Keratinocyte (primary cell): ENCODE measurements at regions not wholly inside any gene's neighbourhood (a gene's known extent, or its start where the extent isn't known, plus 50 kb on each side); places are given as distances from the start of the nearest gene placed in this dataset.

ENCODE experiments used
- EZH2 ChIP-seq: IDR thresholded peaks from one replicate; pipeline ENCODE4 v1.6.1; 2012; ENCODE audit warnings: inconsistent platforms, mild to moderate bottlenecking, low read length, moderate library complexity
- TF ChIP-seq, protein P1 (sequence below), 3 experiments: IDR thresholded peaks in 1 of 3; conservative IDR thresholded peaks in 1 of 3; optimal IDR thresholded peaks in 1 of 3; 2 replicates in 2 of 3; 3 replicates in 1 of 3; pipeline versions ENCODE3 to v1.5.1; 2011; ENCODE audit warnings: low read length in 3 of 3, mild to moderate bottlenecking in 3 of 3, moderate library complexity in 2 of 3, control low read depth in 1 of 3, inconsistent platforms in 1 of 3; ENCODE audit not compliant: insufficient read depth in 2 of 3; ENCODE audit errors: extremely low read depth in 1 of 3

DNA sequence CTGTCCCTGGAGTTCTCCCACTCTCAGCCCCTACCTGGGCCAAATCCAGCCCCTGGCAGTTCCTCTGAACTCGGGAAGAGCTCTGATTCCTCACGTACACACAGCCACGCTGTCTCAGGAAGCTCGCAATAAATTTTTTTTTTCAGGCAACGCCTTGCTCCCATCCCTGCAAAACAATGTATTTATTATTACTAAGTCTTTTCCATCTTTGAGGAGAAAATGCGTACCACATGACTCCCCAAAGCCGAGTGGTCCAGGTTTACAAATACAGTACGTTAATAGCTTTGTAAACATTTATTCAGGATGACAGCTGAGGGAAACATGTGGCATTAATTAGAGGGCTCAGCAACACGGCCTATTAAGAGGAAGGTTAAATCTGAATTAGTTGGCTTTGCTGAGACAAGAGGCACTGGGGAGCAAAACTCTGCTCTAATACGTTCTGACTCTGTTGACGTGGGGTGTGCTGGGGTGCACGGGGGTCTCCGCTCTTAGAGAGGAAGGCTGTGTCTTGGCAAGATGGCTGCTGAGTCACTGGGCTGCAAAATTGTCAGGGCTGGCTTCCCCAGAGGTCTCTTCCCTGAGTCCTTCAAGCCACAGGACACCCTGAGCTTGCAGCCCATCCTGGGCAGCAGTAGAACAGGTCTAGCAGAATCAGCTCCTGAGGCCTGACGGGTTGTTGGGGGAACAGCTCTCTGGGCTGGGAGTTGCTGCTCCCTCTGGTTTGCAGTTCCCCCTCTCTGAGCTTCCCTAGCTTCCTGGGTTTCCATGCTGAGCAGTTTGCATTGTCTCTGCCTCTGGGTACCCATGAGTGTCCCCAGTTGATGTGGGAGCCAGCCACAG is 185.2 kb upstream of the TBX3 start:
- TF ChIP-seq, protein P1, sequence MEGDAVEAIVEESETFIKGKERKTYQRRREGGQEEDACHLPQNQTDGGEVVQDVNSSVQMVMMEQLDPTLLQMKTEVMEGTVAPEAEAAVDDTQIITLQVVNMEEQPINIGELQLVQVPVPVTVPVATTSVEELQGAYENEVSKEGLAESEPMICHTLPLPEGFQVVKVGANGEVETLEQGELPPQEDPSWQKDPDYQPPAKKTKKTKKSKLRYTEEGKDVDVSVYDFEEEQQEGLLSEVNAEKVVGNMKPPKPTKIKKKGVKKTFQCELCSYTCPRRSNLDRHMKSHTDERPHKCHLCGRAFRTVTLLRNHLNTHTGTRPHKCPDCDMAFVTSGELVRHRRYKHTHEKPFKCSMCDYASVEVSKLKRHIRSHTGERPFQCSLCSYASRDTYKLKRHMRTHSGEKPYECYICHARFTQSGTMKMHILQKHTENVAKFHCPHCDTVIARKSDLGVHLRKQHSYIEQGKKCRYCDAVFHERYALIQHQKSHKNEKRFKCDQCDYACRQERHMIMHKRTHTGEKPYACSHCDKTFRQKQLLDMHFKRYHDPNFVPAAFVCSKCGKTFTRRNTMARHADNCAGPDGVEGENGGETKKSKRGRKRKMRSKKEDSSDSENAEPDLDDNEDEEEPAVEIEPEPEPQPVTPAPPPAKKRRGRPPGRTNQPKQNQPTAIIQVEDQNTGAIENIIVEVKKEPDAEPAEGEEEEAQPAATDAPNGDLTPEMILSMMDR (optimal IDR thresholded peaks at IDR 0.05 in 1 of 3, IDR thresholded peaks at IDR 0.05 in 1 of 3, conservative IDR thresholded peaks at IDR 0.05 in 1 of 3; ENCODE audit: extremely low read depth in 1 of 3, insufficient read depth in 2 of 3, low read length in 3 of 3): no peak
- TF ChIP-seq EZH2: no peak
